ENCODE measurements at regions not wholly inside any gene's neighbourhood (a gene's known extent, or its start where the extent isn't known, plus 50 kb on each side); places are given as distances from the start of the nearest gene placed in this dataset.

GRCh38 chr12:90331821-90332220, 623.2 kb downstream of the CCER1 start:
- no peak for TF ChIP-seq POLR2A (IDR thresholded peaks at IDR 0.05)
- TF ChIP-seq, protein P1, sequence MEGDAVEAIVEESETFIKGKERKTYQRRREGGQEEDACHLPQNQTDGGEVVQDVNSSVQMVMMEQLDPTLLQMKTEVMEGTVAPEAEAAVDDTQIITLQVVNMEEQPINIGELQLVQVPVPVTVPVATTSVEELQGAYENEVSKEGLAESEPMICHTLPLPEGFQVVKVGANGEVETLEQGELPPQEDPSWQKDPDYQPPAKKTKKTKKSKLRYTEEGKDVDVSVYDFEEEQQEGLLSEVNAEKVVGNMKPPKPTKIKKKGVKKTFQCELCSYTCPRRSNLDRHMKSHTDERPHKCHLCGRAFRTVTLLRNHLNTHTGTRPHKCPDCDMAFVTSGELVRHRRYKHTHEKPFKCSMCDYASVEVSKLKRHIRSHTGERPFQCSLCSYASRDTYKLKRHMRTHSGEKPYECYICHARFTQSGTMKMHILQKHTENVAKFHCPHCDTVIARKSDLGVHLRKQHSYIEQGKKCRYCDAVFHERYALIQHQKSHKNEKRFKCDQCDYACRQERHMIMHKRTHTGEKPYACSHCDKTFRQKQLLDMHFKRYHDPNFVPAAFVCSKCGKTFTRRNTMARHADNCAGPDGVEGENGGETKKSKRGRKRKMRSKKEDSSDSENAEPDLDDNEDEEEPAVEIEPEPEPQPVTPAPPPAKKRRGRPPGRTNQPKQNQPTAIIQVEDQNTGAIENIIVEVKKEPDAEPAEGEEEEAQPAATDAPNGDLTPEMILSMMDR (IDR thresholded peaks at IDR 0.05): no peak
